OCI-LY3 (cell line): ENCODE measurements at regions not wholly inside any gene's neighbourhood (a gene's known extent, or its start where the extent isn't known, plus 50 kb on each side); places are given as distances from the start of the nearest gene placed in this dataset.

Source experiments
- H2AFZ ChIP-seq: fragments of 200-600, 300-600 bp; shearing (Covaris generic); 2 replicates; pipeline ENCODE4 v1.6.0; 2014; ENCODE audit warnings: antibody characterized with exemption, low read depth, low read length
- H3K27ac ChIP-seq: fragments of 200-600, 300-600 bp; sonication (generic); 2 replicates; pipeline ENCODE4 v1.5.1; 2014; ENCODE audit warnings: mild to moderate bottlenecking, low read length, moderate library complexity, mixed read lengths
- H3K27me3 ChIP-seq: fragments of 200-600, 300-600 bp; sonication (generic); 2 replicates; pipeline ENCODE4 v1.6.1; 2014; ENCODE audit warnings: low read depth, low read length, mixed read lengths
- H3K36me3 ChIP-seq: fragments of 200-600, 300-600 bp; sonication (generic); replicated peaks from 2 replicates; pipeline ENCODE3; 2014; ENCODE audit warnings: low read depth, low read length, mixed read lengths
- H3K4me1 ChIP-seq: fragments of 300-600, 200-600 bp; sonication (generic); 2 replicates; pipeline ENCODE4 v1.6.1; 2014; ENCODE audit warnings: low read length, mixed read lengths
- H3K4me2 ChIP-seq: fragments of 200-600, 300-600 bp; sonication (generic); 2 replicates; pipeline ENCODE4 v1.6.1; 2014; ENCODE audit warnings: low read length, mixed read lengths
- H3K4me3 ChIP-seq: fragments of 300-600, 200-600 bp; sonication (generic); 2 replicates; pipeline ENCODE4 v1.5.1; 2014; ENCODE audit warnings: antibody characterized with exemption, mild to moderate bottlenecking, low read length, moderate library complexity
- H3K79me2 ChIP-seq: fragments of 300-600, 200-600 bp; shearing (Covaris generic); 2 replicates; pipeline ENCODE4 v1.6.1; 2014; ENCODE audit warnings: mild to moderate bottlenecking, low read length, mixed read lengths
- H3K9ac ChIP-seq: fragments of 300-600, 200-600 bp; shearing (Covaris generic); 2 replicates; pipeline ENCODE4 v1.6.0; 2014; ENCODE audit warnings: mild to moderate bottlenecking, low read length, moderate library complexity
- H3K9me3 ChIP-seq: fragments of 200-600, 300-600 bp; shearing (Covaris generic); 2 replicates; pipeline ENCODE4 v1.6.1; 2014; ENCODE audit warnings: low read length, mixed read lengths; ENCODE audit not compliant: insufficient read depth
- H4K20me1 ChIP-seq: fragments of 200-600, 300-600 bp; sonication (generic); 2 replicates; pipeline ENCODE4 v1.6.1; 2016; ENCODE audit warnings: low read length, mixed read lengths; ENCODE audit not compliant: insufficient read depth
- EZH2phosphoT487 ChIP-seq: fragments of 200-600 bp; shearing (Covaris generic); IDR thresholded peaks from 2 replicates; pipeline ENCODE4 v1.6.1; 2018; ENCODE audit warnings: antibody characterized with exemption, mixed run types, low read depth
- TF ChIP-seq, protein P1 (sequence below): fragments of 200-600, 300-600 bp; sonication (generic); IDR thresholded peaks from 2 replicates; pipeline ENCODE4 v1.5.1; 2014; ENCODE audit warnings: antibody characterized with exemption, low read length, low read depth

DNA sequence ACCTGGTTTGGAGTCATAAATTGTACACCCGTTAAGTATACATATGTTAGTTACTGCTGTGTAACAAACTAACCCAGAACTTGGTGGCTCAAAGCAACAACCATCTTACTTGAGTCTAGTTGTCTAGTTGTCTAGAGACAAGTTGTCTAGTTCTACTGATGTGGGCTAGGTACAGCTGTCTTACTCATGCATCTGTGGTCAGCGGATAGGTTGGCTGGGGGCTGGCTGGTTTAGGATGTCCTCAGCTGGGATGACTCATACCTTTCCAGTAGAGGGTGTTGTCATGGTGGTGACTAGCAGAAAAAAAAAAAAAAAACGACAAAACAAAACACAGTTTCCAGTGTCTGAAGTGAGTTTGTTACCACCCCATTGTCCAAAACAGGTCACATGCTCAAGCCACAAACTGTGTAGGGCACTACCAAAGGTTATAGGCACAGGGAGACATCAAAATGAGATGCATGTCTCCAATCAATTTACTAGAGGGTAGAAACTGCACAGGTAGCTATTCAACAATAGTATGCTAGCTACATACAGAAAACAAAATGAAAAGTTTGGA, 680.3 kb downstream of the MED13L start:
- Histone ChIP-seq H3K4me2 (no peak overlapping the region), H3K4me1 (no peaks in the 10 kb centered on the region), H3K9me3 (no peaks in the 10 kb centered on the region), H3K36me3 (no peaks in the 10 kb centered on the region), H3K79me2 (no peaks in the 10 kb centered on the region), H3K4me3 (no peak overlapping the region), H3K9ac (no peak overlapping the region), H3K27ac (no peak overlapping the region), H2AFZ (no peak overlapping the region), H3K27me3 (peaks cover 18% of the 10 kb centered on the region; the same call in 1 of the 2 replicates), H4K20me1 (no peaks in the 10 kb centered on the region)
- TF ChIP-seq, protein P1, sequence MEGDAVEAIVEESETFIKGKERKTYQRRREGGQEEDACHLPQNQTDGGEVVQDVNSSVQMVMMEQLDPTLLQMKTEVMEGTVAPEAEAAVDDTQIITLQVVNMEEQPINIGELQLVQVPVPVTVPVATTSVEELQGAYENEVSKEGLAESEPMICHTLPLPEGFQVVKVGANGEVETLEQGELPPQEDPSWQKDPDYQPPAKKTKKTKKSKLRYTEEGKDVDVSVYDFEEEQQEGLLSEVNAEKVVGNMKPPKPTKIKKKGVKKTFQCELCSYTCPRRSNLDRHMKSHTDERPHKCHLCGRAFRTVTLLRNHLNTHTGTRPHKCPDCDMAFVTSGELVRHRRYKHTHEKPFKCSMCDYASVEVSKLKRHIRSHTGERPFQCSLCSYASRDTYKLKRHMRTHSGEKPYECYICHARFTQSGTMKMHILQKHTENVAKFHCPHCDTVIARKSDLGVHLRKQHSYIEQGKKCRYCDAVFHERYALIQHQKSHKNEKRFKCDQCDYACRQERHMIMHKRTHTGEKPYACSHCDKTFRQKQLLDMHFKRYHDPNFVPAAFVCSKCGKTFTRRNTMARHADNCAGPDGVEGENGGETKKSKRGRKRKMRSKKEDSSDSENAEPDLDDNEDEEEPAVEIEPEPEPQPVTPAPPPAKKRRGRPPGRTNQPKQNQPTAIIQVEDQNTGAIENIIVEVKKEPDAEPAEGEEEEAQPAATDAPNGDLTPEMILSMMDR: no peak

- TF ChIP-seq, protein P1: no peak
- TF ChIP-seq EZH2phosphoT487: no peak
- Histone ChIP-seq H3K79me2 (no peaks in the 10 kb centered on the region), H2AFZ (no peak overlapping the region), H3K9ac (no peak overlapping the region), H4K20me1 (no peaks in the 10 kb centered on the region), H3K36me3 (no peaks in the 10 kb centered on the region), H3K27me3 (no peaks in the 10 kb centered on the region; the same call in 1 of the 2 replicates), H3K4me2 (no peak overlapping the region), H3K4me1 (no peaks in the 10 kb centered on the region), H3K27ac (no peak overlapping the region), H3K4me3 (no peak overlapping the region), H3K9me3 (no peaks in the 10 kb centered on the region)
Observed at GRCh38 chr12:115588131-115588530, 689.4 kb downstream of the MED13L start.

- Histone ChIP-seq H3K27me3 (peaks cover 28% of the 10 kb centered on the region), H3K27ac (no peak overlapping the region), H4K20me1 (no peaks in the 10 kb centered on the region), H3K9me3 (no peaks in the 10 kb centered on the region), H3K4me1 (no peaks in the 10 kb centered on the region), H2AFZ (no peak overlapping the region), H3K4me2 (no peak overlapping the region), H3K9ac (no peak overlapping the region), H3K4me3 (no peak overlapping the region), H3K36me3 (no peaks in the 10 kb centered on the region), H3K79me2 (no peaks in the 10 kb centered on the region)
- no peak for TF ChIP-seq EZH2phosphoT487
- TF ChIP-seq, protein P1: no peak
Observed at GRCh38 chr12:115584156-115584555, 693.3 kb downstream of the MED13L start.

DNA sequence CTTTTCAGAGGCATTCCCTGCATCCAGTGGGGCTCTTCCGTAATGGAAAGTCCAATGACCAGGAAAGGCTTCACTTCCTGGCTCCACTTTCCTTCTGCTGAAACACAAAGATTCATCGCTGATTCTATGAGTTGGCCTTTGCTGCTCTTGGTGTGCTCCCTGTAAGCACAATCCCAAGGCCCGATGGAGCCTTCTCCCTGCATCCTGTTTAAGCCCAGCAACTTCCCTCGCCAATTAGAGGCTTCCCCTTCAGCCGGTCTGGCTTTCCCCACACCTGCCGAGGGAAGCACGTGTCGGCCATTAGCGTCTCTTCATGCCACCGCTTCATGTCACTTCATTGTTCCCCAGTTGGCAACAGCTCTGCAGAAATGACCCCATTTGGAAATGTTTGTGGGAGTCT, 693.9 kb downstream of the MED13L start:
- H3K4me1 ChIP-seq: no peaks in the 10 kb centered on the region
- no peak overlapping the region for H2AFZ ChIP-seq
- no peak overlapping the region for H3K4me3 ChIP-seq
- H3K9ac ChIP-seq: no peak overlapping the region
- no peak overlapping the region for H3K27ac ChIP-seq
- no peak for TF ChIP-seq EZH2phosphoT487
- TF ChIP-seq, protein P1: no peak
- H3K4me2 ChIP-seq: no peak overlapping the region
- peaks cover 33% of the 10 kb centered on the region for H3K27me3 ChIP-seq
- no peaks in the 10 kb centered on the region for H3K36me3 ChIP-seq
- no peaks in the 10 kb centered on the region for H3K9me3 ChIP-seq
- H4K20me1 ChIP-seq: no peaks in the 10 kb centered on the region
- no peaks in the 10 kb centered on the region for H3K79me2 ChIP-seq
